Esophagus squamous epithelium (tissue), 5 donors: ENCODE measurements at regions not wholly inside any gene's neighbourhood (a gene's known extent, or its start where the extent isn't known, plus 50 kb on each side); places are given as distances from the start of the nearest gene placed in this dataset.

Experiments used
- DNase-seq: peaks from one replicate; lab custom pipeline; 2025; lab: John Stamatoyannopoulos, UW
- H3K27ac ChIP-seq, 4 donors: fragments of 200-600 bp; sonication (generic); one replicate each; pipeline ENCODE4 v1.5.1; 2016 to 2019; ENCODE audit warnings: mild to moderate bottlenecking in 1 of 4
- H3K27me3 ChIP-seq, 4 donors: fragments of 200-600 bp; sonication (generic); 1 replicate in 3 of 4; 2 replicates in 1 of 4; pipeline versions ENCODE4 v1.5.1 to v1.6.0; 2017 to 2021; ENCODE audit warnings: antibody characterized with exemption in 1 of 4
- H3K36me3 ChIP-seq, 3 donors: fragments of 200-600 bp; sonication (generic); one replicate each; pipeline ENCODE4 v1.5.1; 2016 to 2019
- H3K4me1 ChIP-seq, 3 donors: fragments of 200-600 bp; sonication (generic); one replicate each; pipeline ENCODE4 v1.5.1; 2017 to 2019
- H3K4me3 ChIP-seq, 4 donors: fragments of 200-600 bp; sonication (generic); 1 replicate in 3 of 4; 2 replicates in 1 of 4; pipeline ENCODE4 v1.5.1; 2016 to 2019; ENCODE audit warnings: mild to moderate bottlenecking in 2 of 4, moderate library complexity in 1 of 4
- H3K9me3 ChIP-seq, 3 donors: fragments of 200-600 bp; sonication (generic); one replicate each; pipeline ENCODE4 v1.5.1; 2016 to 2019
- POLR2A ChIP-seq, 4 donors: fragments of 450-650 bp; IDR thresholded peaks; one replicate each; pipeline ENCODE4 v1.6.1; 2017; ENCODE audit warnings: antibody characterized with exemption in 4 of 4, mild to moderate bottlenecking in 4 of 4, moderate library complexity in 3 of 4
- WGBS, 2 donors: methylation state at CpG; one replicate each; pipeline ENCODE4 v1.1.5; 2018; 5-methylcytosine and 5-hydroxymethylcytosine counted together
- intact Hi-C: fragments of 100-400 bp; cut with DNase I; formaldehyde crosslinking; loops from one replicate; pipeline ENCODE4 v1.15.0; 2022
- TF ChIP-seq, protein P1 (sequence below), 6 experiments: fragments of 450-650 bp in 4 of 6; fragments of 200-600 bp in 2 of 6; sonication (generic) in 2 of 6; IDR thresholded peaks; one replicate each; pipeline ENCODE4 v1.5.1; 2016 to 2019; ENCODE audit warnings: antibody characterized with exemption in 6 of 6, mild to moderate bottlenecking in 4 of 6, moderate library complexity in 4 of 6
- donor health status: DM: yes; HTN: yes; CAD: no.

GRCh38 chr19:28829359-28829758, 383.6 kb downstream of the UQCRFS1 start:
- 73 to 88% methylated on average over 1 of the region's 1 CpG for WGBS, 2 donors
- no peak for TF ChIP-seq POLR2A (IDR thresholded peaks at IDR 0.05)
- TF ChIP-seq, protein P1, sequence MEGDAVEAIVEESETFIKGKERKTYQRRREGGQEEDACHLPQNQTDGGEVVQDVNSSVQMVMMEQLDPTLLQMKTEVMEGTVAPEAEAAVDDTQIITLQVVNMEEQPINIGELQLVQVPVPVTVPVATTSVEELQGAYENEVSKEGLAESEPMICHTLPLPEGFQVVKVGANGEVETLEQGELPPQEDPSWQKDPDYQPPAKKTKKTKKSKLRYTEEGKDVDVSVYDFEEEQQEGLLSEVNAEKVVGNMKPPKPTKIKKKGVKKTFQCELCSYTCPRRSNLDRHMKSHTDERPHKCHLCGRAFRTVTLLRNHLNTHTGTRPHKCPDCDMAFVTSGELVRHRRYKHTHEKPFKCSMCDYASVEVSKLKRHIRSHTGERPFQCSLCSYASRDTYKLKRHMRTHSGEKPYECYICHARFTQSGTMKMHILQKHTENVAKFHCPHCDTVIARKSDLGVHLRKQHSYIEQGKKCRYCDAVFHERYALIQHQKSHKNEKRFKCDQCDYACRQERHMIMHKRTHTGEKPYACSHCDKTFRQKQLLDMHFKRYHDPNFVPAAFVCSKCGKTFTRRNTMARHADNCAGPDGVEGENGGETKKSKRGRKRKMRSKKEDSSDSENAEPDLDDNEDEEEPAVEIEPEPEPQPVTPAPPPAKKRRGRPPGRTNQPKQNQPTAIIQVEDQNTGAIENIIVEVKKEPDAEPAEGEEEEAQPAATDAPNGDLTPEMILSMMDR (IDR thresholded peaks at IDR 0.05): no peak

GRCh38 chr19:28828276-28828870, 384.6 kb downstream of the UQCRFS1 start:
- no peak overlapping the region for H3K27ac ChIP-seq
- DNase-seq: no peak
- H3K9me3 ChIP-seq: no peaks in the 10 kb centered on the region
- 67 to 69% methylated on average over 10 of the region's 10 CpGs for WGBS, 2 donors
- TF ChIP-seq, protein P1 (IDR thresholded peaks at IDR 0.05): no peak
- TF ChIP-seq POLR2A (IDR thresholded peaks at IDR 0.05): no peak
- no peaks in the 10 kb centered on the region for H3K4me1 ChIP-seq
- peaks cover 0 to 5% (median 0%) of the 10 kb centered on the region in 4 donors for H3K27me3 ChIP-seq
- no peaks in the 10 kb centered on the region for H3K36me3 ChIP-seq
- H3K4me3 ChIP-seq: no peak overlapping the region
- intact Hi-C loops: no loop called here

More at GRCh38 chr19:28829359-28829758, 383.6 kb downstream of the UQCRFS1 start:
- H3K27ac ChIP-seq: no peak overlapping the region
- no peaks in the 10 kb centered on the region for H3K36me3 ChIP-seq
- no peaks in the 10 kb centered on the region for H3K4me1 ChIP-seq
- peaks cover 0 to 9% (median 0%) of the 10 kb centered on the region in 4 donors for H3K27me3 ChIP-seq
- no peaks in the 10 kb centered on the region for H3K9me3 ChIP-seq
- no peak for DNase-seq
- H3K4me3 ChIP-seq: no peak overlapping the region
- intact Hi-C loops: no loop called here

DNA sequence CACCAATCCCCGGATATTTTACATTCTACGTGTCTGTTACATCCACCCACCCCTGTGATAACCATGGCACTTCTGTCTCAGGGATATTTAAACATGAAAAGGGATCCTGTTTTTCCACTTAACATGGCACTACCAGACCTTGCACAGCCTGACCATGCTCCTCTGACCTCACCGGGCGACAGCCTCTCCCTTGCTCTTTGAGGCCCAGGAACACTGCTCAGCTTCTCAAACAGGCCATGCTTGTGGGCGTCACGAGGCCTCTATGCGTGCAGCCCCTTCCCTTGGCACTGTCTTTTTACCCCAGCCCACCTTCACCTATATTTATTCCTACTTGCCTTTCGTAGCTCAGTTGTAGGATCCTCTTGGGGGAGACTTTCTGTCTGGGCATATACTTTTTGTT, 385.6 kb downstream of the UQCRFS1 start:
- intact Hi-C loops: no loop called here
- DNase-seq: no peak
- no peaks in the 10 kb centered on the region for H3K9me3 ChIP-seq
- H3K36me3 ChIP-seq: no peaks in the 10 kb centered on the region
- H3K27ac ChIP-seq: no peak overlapping the region
- no peaks in the 10 kb centered on the region for H3K27me3 ChIP-seq
- TF ChIP-seq, protein P1 (IDR thresholded peaks at IDR 0.05): no peak
- no peak for TF ChIP-seq POLR2A (IDR thresholded peaks at IDR 0.05)
- no peak overlapping the region for H3K4me3 ChIP-seq
- WGBS, 2 donors: 76 to 77% methylated on average over 8 of the region's 8 CpGs
- H3K4me1 ChIP-seq: no peaks in the 10 kb centered on the region

- intact Hi-C loops: no loop called here
- H3K4me3 ChIP-seq: no peak overlapping the region
- WGBS, 2 donors: 31 to 57% methylated on average over 11 of the region's 11 CpGs
- H3K27me3 ChIP-seq: no peaks in the 10 kb centered on the region
- TF ChIP-seq, protein P1 (IDR thresholded peaks at IDR 0.05): no peak
- no peak for TF ChIP-seq POLR2A (IDR thresholded peaks at IDR 0.05)
- H3K4me1 ChIP-seq: no peaks in the 10 kb centered on the region
- no peak for DNase-seq
- peaks cover 0 to 3% (median 0%) of the 10 kb centered on the region in 3 donors for H3K9me3 ChIP-seq
- no peak overlapping the region for H3K27ac ChIP-seq
- no peaks in the 10 kb centered on the region for H3K36me3 ChIP-seq
Measured at GRCh38 chr19:28823338-28823961, 389.5 kb downstream of the UQCRFS1 start.

- 100% methylated on average over 2 of the region's 2 CpGs; no CpG with 5 or more reads in 1 of the 2 donors for WGBS, 2 donors
- H3K4me3 ChIP-seq: no peak overlapping the region
Measured at GRCh38 chr19:28820289-28820688, 392.7 kb downstream of the UQCRFS1 start.

More at GRCh38 chr19:28820289-28820688, 392.7 kb downstream of the UQCRFS1 start:
- Histone ChIP-seq H3K27ac (no peak overlapping the region), H3K4me1 (no peaks in the 10 kb centered on the region), H3K36me3 (no peaks in the 10 kb centered on the region), H3K9me3 (peaks cover 0 to 3% (median 0%) of the 10 kb centered on the region in 3 donors), H3K27me3 (no peaks in the 10 kb centered on the region)
- TF ChIP-seq, protein P1 (IDR thresholded peaks at IDR 0.05): no peak
- TF ChIP-seq POLR2A (IDR thresholded peaks at IDR 0.05): no peak
- DNase-seq: no peak
- intact Hi-C loops: no loop called here
